HG02840 (cell line): ENCODE measurements at regions not wholly inside any gene's neighbourhood (a gene's known extent, or its start where the extent isn't known, plus 50 kb on each side); places are given as distances from the start of the nearest gene placed in this dataset.

Source experiments
- ATAC-seq: cut with Tn5 transposase; IDR thresholded peaks from one replicate; pipeline ENCODE4 v1.9.1; 2021; ENCODE audit warnings: mild to moderate bottlenecking, moderate library complexity, moderate number of reproducible peaks; ENCODE audit not compliant: unreplicated experiment, low FRiP score

DNA sequence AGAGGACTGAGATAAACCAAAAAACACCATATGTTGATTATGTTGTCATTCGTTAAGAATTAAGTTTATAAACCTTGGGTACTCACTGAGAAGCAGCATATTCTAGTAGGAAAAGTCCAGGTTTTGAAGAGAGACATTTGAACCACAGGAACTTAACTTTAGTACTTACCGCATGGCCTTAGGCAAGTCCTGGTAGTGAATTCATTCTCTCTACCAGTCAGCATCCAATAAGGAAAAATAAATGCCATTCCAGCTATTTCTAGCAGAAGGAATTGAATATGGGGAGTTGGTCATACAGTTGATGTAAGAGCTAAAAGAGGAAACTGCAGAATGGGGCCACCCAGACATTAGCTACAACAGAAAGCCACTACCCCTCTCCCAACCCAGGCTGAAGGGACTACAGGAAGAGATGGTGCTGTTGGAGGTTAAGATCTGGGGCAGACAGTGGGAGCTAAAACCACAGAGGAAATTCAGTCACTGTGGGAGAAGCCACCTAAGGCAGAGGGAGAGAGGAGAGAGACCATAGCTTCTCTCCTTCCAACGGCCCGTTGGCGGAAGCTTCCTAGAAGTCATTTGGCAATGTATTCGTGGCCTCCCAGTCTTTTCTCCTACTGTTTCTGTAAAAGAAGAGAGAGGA, 133.8 kb upstream of the RARB start:
- ATAC-seq: no peak

GRCh38 chr3:25297667-25298585, 130.1 kb upstream of the RARB start:
- ATAC-seq: no peak

DNA sequence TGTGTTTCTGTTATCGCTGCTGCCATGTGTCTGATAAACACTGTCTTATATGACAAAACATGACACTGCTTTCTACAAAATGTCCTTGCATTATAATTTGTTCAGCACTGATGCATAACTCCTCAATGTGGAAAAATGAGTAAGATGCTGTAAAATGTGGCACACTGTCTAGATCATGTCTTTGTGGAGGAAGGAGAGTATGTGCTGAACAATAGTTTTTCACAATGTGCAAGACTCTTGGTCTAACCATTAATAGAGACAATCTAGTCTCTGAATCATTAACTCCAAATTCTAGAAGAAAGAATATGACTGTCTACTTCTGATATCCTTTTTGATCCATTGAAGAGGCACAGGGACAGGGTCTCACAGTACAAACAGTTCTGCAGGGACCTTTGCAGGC, 127.9 kb upstream of the RARB start:
- ATAC-seq: no peak

- ATAC-seq: no peak
Observed at GRCh38 chr3:25304916-25305315, 123.1 kb upstream of the RARB start.

GRCh38 chr3:25306066-25306465, 122.0 kb upstream of the RARB start:
- ATAC-seq: no peak

GRCh38 chr3:25306705-25307104, 121.4 kb upstream of the RARB start:
- no peak for ATAC-seq

GRCh38 chr3:25313286-25313685, 114.8 kb upstream of the RARB start:
- no peak for ATAC-seq

DNA sequence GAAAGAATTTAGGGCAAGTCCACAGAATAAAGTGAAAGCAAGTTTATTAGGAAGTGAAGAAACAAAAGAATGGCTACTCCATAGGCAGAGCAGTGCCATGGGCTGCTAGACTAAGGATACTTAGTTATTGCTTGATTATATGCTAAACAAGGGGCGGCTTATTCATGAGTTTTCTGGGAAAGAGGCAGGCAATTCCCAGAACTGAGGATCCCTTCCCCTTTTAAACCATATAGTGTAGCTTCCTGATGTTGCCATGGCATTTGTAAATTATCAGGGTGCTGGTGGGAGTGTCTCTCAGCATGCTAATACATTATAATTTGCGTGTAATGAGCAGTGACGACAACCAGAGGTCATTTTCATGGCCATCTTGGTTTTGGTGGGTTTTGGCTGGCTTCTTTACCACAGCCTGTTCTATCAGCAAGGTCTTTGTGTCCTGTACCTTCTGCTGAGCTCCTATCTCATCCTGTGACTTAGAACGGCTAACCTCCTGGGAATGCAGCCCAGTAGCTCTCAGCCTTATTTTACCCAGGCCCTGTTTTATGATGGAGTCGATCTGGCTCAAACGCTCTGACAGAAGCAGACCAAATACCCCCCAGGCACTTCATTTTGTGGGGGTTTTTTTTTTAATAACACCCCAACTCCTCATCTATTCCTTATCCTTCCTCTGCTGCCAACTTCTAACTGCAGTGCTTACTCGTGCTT, 103.0 kb upstream of the RARB start:
- no peak for ATAC-seq

DNA sequence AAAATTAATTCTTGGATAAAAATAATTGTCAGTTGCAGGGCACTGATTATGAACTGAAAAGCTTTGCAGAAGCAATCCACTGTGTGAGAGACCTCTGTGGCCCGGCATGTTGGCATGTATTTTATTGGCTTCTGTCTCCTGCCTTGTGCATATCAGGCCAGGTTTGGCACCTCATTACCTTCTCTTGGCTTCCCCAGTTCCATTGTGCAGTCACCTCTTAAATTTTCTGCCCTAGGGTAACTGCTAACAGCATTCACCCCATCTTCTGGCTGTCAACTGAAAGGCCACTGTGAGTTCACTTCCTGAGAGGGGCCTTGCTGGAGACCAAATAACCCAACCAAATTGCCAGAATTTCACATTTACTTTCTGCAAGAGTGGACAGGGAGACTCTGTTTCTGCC, 92.7 kb upstream of the RARB start:
- no peak for ATAC-seq

- ATAC-seq: no peak
Observed at GRCh38 chr3:25338158-25338725, 89.8 kb upstream of the RARB start.

DNA sequence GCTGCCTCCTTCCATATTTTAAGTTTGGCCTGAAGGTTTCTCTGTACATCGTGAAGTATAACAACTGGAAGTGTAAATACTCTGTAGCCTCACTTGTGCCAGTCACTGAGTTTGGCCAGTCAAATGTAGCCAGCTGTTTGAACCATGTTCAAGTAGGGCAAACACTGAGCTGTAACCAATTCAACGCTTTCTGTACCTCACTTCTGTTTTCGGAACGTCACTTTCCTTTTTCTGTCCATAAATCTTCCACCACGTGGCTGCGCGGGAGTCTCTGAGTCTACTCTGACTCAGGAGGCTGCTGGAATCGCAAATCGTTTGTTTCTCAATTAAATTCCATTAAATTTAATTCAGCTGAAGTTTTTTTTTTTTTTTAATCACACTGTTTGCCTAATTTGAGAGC, 88.8 kb upstream of the RARB start:
- ATAC-seq: no peak

DNA sequence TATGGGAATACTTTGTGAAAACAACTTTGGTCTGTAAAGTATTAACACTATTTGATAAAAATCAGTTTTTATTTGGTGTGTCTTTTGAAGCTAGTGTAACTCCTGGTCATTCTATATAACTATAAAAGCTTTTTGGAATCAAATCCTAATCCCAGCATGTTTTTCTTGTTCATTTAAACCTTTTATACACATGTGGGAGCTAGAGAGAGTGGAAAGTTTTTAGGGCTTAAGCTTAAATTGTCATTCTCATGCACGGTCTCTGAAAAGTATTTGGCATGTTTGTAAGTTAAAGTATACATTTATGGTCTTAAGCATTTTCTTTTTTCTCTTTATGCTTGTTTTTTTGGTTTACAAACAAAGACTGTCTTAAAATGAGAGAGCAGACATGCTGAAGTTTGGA, 83.4 kb upstream of the RARB start:
- ATAC-seq: no peak

DNA sequence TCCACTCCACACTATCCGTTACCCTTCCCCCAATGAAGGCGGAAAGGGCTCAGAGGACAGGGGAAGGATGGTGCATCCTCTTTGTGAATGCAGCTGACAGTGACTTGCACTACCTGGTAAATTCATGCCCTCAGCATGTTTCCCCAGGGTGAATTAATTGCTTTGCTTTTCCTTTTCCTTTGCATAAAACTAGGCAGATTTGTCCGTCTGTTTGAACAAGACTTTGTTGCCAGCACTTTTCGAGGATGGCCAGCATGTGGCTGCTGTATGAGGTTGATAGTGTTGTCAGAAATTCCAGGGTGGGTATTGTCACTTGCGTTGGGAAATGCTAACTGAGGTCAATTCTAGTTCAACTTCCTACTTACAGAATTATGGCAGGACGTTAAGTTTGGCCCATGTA, 79.0 kb upstream of the RARB start:
- ATAC-seq: no peak

DNA sequence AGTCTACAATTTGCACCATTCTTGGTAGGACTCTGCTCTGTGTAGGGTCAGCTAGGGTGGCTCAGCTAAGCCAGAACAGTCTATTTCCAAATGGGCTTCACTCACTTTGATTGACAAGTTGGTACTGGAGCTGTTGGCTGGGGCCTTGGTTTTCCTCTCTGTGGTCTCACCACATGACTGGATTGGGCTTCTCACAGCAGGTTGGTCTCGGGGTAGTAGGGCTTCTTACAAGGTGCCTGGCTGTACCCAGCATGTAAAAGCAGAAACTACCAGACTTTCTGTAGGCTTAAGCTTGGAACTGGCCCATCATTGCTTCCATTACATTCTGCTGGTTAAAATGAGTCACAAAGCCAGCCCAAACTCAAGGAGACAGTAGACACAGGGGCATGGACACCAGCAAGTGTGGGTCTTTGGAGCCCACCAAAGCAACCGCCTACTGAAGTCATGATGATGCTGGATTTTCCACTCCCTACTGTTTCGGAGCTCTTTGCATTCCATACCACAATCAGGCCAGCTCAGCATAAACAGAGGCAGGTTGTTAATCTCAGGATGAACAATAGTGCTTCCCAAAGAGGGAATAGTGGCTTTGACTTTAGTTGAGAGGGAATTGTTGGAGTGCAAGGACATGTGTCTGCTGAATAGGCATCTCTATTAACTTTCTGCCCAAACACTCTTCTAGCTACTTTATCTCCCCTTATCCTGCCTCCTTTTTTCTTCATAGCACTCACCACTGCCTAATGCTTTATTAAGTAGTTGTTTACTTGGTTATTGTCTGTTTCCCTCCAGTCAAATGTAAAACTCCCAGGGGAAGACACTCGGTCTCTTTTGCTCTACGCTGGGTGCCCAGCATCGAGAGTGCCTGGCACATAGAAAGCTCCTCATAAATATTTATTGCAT, 78.0 kb upstream of the RARB start:
- no peak for ATAC-seq

DNA sequence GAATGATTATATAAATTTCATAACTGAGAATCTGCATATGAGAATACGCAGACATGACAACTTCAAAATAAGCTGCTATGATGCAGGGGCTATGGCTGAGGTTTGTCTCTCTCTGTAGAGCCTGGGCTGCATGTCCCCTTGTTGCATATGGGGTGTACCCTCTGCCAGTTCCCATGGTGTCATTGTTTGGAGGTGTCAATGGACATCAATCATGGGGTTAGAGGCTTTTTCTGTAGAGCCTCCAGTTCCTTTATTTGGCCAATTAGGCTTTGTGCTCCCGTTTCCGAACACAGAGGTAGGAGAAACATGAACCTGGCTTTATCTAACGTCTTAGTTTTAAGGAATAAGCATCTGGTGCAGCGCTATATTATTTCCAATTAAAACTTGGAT, 77.3 kb upstream of the RARB start:
- ATAC-seq: no peak

DNA sequence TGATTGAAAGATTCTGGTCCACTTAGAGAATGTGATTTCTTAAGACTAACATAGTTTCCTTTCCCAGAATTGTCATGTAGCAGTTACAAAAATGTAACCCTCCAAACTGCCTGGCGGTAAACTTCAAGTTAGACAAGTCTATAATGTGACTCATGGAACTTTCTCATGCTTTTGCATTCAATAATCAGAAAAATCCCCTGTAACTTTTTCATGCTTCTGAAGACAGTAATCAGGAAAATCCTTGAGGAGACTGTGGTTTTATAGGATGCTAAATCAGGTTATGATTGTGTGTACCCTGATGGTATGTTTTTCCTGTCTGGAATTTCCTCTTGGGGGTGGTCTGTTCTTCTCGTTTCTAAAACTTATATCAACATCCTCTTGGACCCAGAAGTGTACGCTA, 74.0 kb upstream of the RARB start:
- no peak for ATAC-seq

DNA sequence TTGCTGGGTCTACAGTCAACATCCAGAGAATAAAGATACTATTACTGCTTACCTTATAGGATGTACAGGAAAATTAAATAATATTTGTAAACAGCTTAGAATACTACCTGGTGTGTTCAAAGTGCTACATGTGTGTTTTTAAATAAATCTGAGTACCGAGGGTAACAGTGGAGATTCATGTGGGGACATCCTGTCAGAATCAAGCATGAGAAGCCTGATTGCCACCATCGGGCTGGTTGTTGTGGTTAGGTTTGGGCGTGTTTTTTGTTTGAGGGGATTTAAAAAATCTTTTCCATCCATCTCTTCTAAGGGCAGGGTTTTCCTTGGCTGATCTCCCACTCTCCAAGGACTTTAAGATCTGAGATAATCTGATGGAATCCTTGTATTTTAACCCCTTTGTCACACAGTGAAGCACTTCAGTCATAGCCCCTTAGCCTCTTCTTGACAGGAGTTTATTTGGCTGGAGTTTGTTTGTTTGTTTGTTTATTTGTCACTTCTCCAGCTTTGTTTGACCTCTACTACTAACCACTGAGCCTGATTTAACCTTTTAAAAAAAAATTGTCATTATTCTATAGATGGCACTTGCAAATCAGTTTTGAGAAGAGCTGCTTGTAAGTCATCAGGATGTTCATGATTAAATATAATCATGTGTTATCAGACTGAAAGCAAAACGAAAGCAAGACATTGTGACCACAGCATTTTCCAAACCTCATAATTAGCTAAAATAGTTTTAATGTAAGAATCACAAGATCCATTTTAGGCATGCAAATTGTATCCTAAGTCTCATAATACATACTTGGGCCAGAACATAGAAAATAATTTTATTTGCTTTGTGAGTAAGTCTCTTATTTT, 72.8 kb upstream of the RARB start:
- no peak for ATAC-seq

DNA sequence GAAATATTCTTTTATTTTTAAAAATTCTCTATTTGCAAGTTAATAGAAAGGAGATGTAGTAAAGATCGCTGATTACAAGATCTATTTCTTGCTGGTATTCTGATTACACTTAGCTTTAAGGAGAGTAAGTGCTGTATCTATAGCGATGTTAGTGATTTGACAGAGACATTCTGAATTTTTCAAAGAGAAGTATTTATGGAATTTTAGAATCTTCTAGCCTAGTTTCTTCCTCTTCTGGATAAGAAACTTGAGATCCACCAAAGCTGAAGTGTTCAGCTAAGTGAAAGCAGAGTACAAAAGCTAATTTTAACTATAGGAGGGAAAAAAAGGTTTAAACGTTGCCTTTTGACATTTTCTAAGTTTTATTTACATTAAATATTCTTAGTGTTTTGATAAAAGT, 72.1 kb upstream of the RARB start:
- no peak for ATAC-seq

DNA sequence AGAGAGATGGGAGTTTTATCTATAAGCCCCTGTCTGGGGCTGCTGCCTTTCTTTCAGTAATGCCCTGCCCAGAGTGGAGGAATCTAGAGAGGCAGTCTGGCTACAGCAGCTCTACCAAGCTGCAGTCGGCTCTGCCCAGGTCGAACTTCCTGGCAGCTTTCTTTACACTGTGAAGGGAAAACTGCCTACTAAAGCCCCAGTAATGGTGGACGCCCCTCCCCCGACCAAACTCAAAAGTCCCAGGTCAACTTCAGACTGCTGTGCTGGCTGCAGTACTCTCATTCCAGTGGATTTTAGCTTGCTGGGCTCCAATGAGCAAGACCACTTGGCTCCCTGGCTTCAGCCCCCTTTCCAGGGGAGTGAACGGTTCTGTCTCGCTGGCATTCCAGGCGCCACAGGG, 65.9 kb upstream of the RARB start:
- no peak for ATAC-seq
